H1 (cell line): ENCODE measurements at regions not wholly inside any gene's neighbourhood (a gene's known extent, or its start where the extent isn't known, plus 50 kb on each side); places are given as distances from the start of the nearest gene placed in this dataset.

ENCODE experiments used
- BRCA1 ChIP-seq: IDR thresholded peaks from 2 replicates; pipeline ENCODE4 v1.6.1; 2012; ENCODE audit warnings: low read depth, low read length, improper control_type of control experiment
- EGR1 ChIP-seq: IDR thresholded peaks from 2 replicates; pipeline ENCODE4 v1.6.1; 2011; ENCODE audit warnings: low read depth, low read length, borderline replicate concordance
- GTF2F1 ChIP-seq: IDR thresholded peaks from 2 replicates; pipeline ENCODE4 v1.6.1; 2012; ENCODE audit warnings: low read depth, low read length, improper control_type of control experiment, borderline replicate concordance
- KDM4A ChIP-seq: IDR thresholded peaks from one replicate; pipeline ENCODE4 v1.7.1; 2012; ENCODE audit warnings: low read depth, mild to moderate bottlenecking, moderate library complexity, low read length, inconsistent platforms; ENCODE audit not compliant: severe bottlenecking
- KDM5A ChIP-seq: fragments of 200-600 bp; IDR thresholded peaks from 2 replicates; pipeline ENCODE4 v1.7.1; 2012; ENCODE audit warnings: mild to moderate bottlenecking, low read length, inconsistent platforms, mixed read lengths
- RAD21 ChIP-seq, 2 experiments: IDR thresholded peaks in 1 of 2; conservative IDR thresholded peaks in 1 of 2; 2 replicates each; pipeline ENCODE4 v1.6.1; 2011; ENCODE audit warnings: low read depth in 2 of 2, low read length in 2 of 2, improper control_type of control experiment in 1 of 2, inconsistent platforms in 1 of 2, mild to moderate bottlenecking in 1 of 2, moderate library complexity in 1 of 2
- RXRA ChIP-seq: IDR thresholded peaks from 2 replicates; pipeline ENCODE4 v1.6.1; 2011; ENCODE audit warnings: low read depth, mild to moderate bottlenecking, low read length, moderate library complexity; ENCODE audit not compliant: insufficient read depth
- SIX5 ChIP-seq: IDR thresholded peaks from 2 replicates; pipeline ENCODE4 v1.6.1; 2011; ENCODE audit warnings: mild to moderate bottlenecking, low read depth, low read length
- SRF ChIP-seq: IDR thresholded peaks from 2 replicates; pipeline ENCODE4 v1.6.1; 2011; ENCODE audit warnings: mild to moderate bottlenecking, low read depth, low read length, moderate library complexity
- SUZ12 ChIP-seq: fragments of 200-600 bp; sonication (generic); IDR thresholded peaks from 2 replicates; pipeline ENCODE4 v1.6.1; 2012; ENCODE audit warnings: mild to moderate bottlenecking, inconsistent platforms, low read length, moderate library complexity, mixed read lengths
- TAF1 ChIP-seq: IDR thresholded peaks from 2 replicates; pipeline ENCODE4 v1.6.1; 2011; ENCODE audit warnings: mild to moderate bottlenecking, low read depth, low read length
- YY1 ChIP-seq: IDR thresholded peaks from 2 replicates; pipeline ENCODE4 v1.6.1; 2011; ENCODE audit warnings: low read depth, mild to moderate bottlenecking, low read length
- TF ChIP-seq, protein P1 (sequence below): fragments of 300-600 bp; sonication (generic); IDR thresholded peaks from 2 replicates; pipeline ENCODE4 v1.7.1; 2012; ENCODE audit warnings: low read length, moderate library complexity, mild to moderate bottlenecking, inconsistent platforms; ENCODE audit not compliant: insufficient replicate concordance

GRCh38 chr7:33829536-33829935 is 75.8 kb upstream of the BMPER start (continued):
- TF ChIP-seq, protein P1, sequence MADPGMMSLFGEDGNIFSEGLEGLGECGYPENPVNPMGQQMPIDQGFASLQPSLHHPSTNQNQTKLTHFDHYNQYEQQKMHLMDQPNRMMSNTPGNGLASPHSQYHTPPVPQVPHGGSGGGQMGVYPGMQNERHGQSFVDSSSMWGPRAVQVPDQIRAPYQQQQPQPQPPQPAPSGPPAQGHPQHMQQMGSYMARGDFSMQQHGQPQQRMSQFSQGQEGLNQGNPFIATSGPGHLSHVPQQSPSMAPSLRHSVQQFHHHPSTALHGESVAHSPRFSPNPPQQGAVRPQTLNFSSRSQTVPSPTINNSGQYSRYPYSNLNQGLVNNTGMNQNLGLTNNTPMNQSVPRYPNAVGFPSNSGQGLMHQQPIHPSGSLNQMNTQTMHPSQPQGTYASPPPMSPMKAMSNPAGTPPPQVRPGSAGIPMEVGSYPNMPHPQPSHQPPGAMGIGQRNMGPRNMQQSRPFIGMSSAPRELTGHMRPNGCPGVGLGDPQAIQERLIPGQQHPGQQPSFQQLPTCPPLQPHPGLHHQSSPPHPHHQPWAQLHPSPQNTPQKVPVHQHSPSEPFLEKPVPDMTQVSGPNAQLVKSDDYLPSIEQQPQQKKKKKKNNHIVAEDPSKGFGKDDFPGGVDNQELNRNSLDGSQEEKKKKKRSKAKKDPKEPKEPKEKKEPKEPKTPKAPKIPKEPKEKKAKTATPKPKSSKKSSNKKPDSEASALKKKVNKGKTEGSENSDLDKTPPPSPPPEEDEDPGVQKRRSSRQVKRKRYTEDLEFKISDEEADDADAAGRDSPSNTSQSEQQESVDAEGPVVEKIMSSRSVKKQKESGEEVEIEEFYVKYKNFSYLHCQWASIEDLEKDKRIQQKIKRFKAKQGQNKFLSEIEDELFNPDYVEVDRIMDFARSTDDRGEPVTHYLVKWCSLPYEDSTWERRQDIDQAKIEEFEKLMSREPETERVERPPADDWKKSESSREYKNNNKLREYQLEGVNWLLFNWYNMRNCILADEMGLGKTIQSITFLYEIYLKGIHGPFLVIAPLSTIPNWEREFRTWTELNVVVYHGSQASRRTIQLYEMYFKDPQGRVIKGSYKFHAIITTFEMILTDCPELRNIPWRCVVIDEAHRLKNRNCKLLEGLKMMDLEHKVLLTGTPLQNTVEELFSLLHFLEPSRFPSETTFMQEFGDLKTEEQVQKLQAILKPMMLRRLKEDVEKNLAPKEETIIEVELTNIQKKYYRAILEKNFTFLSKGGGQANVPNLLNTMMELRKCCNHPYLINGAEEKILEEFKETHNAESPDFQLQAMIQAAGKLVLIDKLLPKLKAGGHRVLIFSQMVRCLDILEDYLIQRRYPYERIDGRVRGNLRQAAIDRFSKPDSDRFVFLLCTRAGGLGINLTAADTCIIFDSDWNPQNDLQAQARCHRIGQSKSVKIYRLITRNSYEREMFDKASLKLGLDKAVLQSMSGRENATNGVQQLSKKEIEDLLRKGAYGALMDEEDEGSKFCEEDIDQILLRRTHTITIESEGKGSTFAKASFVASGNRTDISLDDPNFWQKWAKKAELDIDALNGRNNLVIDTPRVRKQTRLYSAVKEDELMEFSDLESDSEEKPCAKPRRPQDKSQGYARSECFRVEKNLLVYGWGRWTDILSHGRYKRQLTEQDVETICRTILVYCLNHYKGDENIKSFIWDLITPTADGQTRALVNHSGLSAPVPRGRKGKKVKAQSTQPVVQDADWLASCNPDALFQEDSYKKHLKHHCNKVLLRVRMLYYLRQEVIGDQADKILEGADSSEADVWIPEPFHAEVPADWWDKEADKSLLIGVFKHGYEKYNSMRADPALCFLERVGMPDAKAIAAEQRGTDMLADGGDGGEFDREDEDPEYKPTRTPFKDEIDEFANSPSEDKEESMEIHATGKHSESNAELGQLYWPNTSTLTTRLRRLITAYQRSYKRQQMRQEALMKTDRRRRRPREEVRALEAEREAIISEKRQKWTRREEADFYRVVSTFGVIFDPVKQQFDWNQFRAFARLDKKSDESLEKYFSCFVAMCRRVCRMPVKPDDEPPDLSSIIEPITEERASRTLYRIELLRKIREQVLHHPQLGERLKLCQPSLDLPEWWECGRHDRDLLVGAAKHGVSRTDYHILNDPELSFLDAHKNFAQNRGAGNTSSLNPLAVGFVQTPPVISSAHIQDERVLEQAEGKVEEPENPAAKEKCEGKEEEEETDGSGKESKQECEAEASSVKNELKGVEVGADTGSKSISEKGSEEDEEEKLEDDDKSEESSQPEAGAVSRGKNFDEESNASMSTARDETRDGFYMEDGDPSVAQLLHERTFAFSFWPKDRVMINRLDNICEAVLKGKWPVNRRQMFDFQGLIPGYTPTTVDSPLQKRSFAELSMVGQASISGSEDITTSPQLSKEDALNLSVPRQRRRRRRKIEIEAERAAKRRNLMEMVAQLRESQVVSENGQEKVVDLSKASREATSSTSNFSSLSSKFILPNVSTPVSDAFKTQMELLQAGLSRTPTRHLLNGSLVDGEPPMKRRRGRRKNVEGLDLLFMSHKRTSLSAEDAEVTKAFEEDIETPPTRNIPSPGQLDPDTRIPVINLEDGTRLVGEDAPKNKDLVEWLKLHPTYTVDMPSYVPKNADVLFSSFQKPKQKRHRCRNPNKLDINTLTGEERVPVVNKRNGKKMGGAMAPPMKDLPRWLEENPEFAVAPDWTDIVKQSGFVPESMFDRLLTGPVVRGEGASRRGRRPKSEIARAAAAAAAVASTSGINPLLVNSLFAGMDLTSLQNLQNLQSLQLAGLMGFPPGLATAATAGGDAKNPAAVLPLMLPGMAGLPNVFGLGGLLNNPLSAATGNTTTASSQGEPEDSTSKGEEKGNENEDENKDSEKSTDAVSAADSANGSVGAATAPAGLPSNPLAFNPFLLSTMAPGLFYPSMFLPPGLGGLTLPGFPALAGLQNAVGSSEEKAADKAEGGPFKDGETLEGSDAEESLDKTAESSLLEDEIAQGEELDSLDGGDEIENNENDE: no peak
- TF ChIP-seq GTF2F1 (no peak), EGR1 (no peak), SIX5 (no peak), SRF (no peak), RXRA (no peak), TAF1 (no peak), YY1 (no peak), BRCA1 (no peak), KDM5A (no peak), SUZ12 (no peak), RAD21 (IDR thresholded peaks at IDR 0.05 in 1 of 2, conservative IDR thresholded peaks at IDR 0.05 in 1 of 2; ENCODE audit: low read depth in 2 of 2, low read length in 2 of 2) (no peak), KDM4A (no peak)
